OCI-LY3 (cell line): ENCODE measurements at regions not wholly inside any gene's neighbourhood (a gene's known extent, or its start where the extent isn't known, plus 50 kb on each side); places are given as distances from the start of the nearest gene placed in this dataset.
A peak's percentile ranks its signal among the peaks of the same experiment; 100 is the strongest.

ENCODE experiments used
- H2AFZ ChIP-seq: fragments of 200-600, 300-600 bp; shearing (Covaris generic); 2 replicates; pipeline ENCODE4 v1.6.0; 2014; ENCODE audit warnings: antibody characterized with exemption, low read depth, low read length
- H3K27ac ChIP-seq: fragments of 200-600, 300-600 bp; sonication (generic); 2 replicates; pipeline ENCODE4 v1.5.1; 2014; ENCODE audit warnings: mild to moderate bottlenecking, low read length, moderate library complexity, mixed read lengths
- H3K27me3 ChIP-seq: fragments of 200-600, 300-600 bp; sonication (generic); 2 replicates; pipeline ENCODE4 v1.6.1; 2014; ENCODE audit warnings: low read depth, low read length, mixed read lengths
- H3K36me3 ChIP-seq: fragments of 200-600, 300-600 bp; sonication (generic); replicated peaks from 2 replicates; pipeline ENCODE3; 2014; ENCODE audit warnings: low read depth, low read length, mixed read lengths
- H3K4me1 ChIP-seq: fragments of 300-600, 200-600 bp; sonication (generic); 2 replicates; pipeline ENCODE4 v1.6.1; 2014; ENCODE audit warnings: low read length, mixed read lengths
- H3K4me2 ChIP-seq: fragments of 200-600, 300-600 bp; sonication (generic); 2 replicates; pipeline ENCODE4 v1.6.1; 2014; ENCODE audit warnings: low read length, mixed read lengths
- H3K4me3 ChIP-seq: fragments of 300-600, 200-600 bp; sonication (generic); 2 replicates; pipeline ENCODE4 v1.5.1; 2014; ENCODE audit warnings: antibody characterized with exemption, mild to moderate bottlenecking, low read length, moderate library complexity
- H3K79me2 ChIP-seq: fragments of 300-600, 200-600 bp; shearing (Covaris generic); 2 replicates; pipeline ENCODE4 v1.6.1; 2014; ENCODE audit warnings: mild to moderate bottlenecking, low read length, mixed read lengths
- H3K9ac ChIP-seq: fragments of 300-600, 200-600 bp; shearing (Covaris generic); 2 replicates; pipeline ENCODE4 v1.6.0; 2014; ENCODE audit warnings: mild to moderate bottlenecking, low read length, moderate library complexity
- H3K9me3 ChIP-seq: fragments of 200-600, 300-600 bp; shearing (Covaris generic); 2 replicates; pipeline ENCODE4 v1.6.1; 2014; ENCODE audit warnings: low read length, mixed read lengths; ENCODE audit not compliant: insufficient read depth
- H4K20me1 ChIP-seq: fragments of 200-600, 300-600 bp; sonication (generic); 2 replicates; pipeline ENCODE4 v1.6.1; 2016; ENCODE audit warnings: low read length, mixed read lengths; ENCODE audit not compliant: insufficient read depth
- CTCF ChIP-seq: fragments of 200-600, 300-600 bp; sonication (generic); IDR thresholded peaks from 2 replicates; pipeline ENCODE4 v1.5.1; 2014; ENCODE audit warnings: antibody characterized with exemption, low read length, low read depth
- EZH2phosphoT487 ChIP-seq: fragments of 200-600 bp; shearing (Covaris generic); IDR thresholded peaks from 2 replicates; pipeline ENCODE4 v1.6.1; 2018; ENCODE audit warnings: antibody characterized with exemption, mixed run types, low read depth

GRCh38 chr22:44439356-44440223 is 58.4 kb downstream of the RTL6 start:
- TF ChIP-seq EZH2phosphoT487 = no peak
- no peak for TF ChIP-seq CTCF
- Histone ChIP-seq H3K9ac (no peak overlapping the region), H3K79me2 (no peaks in the 10 kb centered on the region), H3K4me1 (no peaks in the 10 kb centered on the region), H3K9me3 (no peaks in the 10 kb centered on the region), H3K27ac (no peak overlapping the region), H3K27me3 (peaks cover 28% of the 10 kb centered on the region), H3K4me3 (no peak overlapping the region), H3K36me3 (no peaks in the 10 kb centered on the region), H3K4me2 (no peak overlapping the region), H2AFZ (no peak overlapping the region), H4K20me1 (no peaks in the 10 kb centered on the region)

GRCh38 chr22:44438481-44439131 is 59.4 kb downstream of the RTL6 start:
- Histone ChIP-seq H3K9me3 (no peaks in the 10 kb centered on the region), H3K4me1 (no peaks in the 10 kb centered on the region), H3K27ac (no peak overlapping the region), H3K27me3 (peaks cover 32% of the 10 kb centered on the region), H3K4me2 (no peak overlapping the region), H3K4me3 (no peak overlapping the region), H3K36me3 (no peaks in the 10 kb centered on the region), H4K20me1 (no peaks in the 10 kb centered on the region), H3K79me2 (no peaks in the 10 kb centered on the region), H2AFZ (no peak overlapping the region), H3K9ac (no peak overlapping the region)
- TF ChIP-seq CTCF = no peak
- TF ChIP-seq EZH2phosphoT487 = no peak

GRCh38 chr22:44438056-44438455 is 60.0 kb downstream of the RTL6 start:
- no peak overlapping the region for H2AFZ ChIP-seq
- no peak overlapping the region for H3K4me2 ChIP-seq
- no peaks in the 10 kb centered on the region for H3K79me2 ChIP-seq
- no peaks in the 10 kb centered on the region for H3K9me3 ChIP-seq
- H3K27ac ChIP-seq = no peak overlapping the region
- no peak overlapping the region for H3K4me3 ChIP-seq
- H3K9ac ChIP-seq = no peak overlapping the region
- H3K27me3 ChIP-seq = peaks cover 32% of the 10 kb centered on the region
- H3K36me3 ChIP-seq = no peaks in the 10 kb centered on the region
- H4K20me1 ChIP-seq = no peaks in the 10 kb centered on the region
- no peaks in the 10 kb centered on the region for H3K4me1 ChIP-seq
- peak; percentile 28 for TF ChIP-seq CTCF
- no peak for TF ChIP-seq EZH2phosphoT487

- no peaks in the 10 kb centered on the region for H3K79me2 ChIP-seq
Observed at GRCh38 chr22:44437216-44438055, 60.6 kb downstream of the RTL6 start.

More at GRCh38 chr22:44437216-44438055, 60.6 kb downstream of the RTL6 start:
- no peak overlapping the region for H2AFZ ChIP-seq
- H3K9me3 ChIP-seq = no peaks in the 10 kb centered on the region
- H3K27me3 ChIP-seq = peaks cover 33% of the 10 kb centered on the region
- no peak for TF ChIP-seq EZH2phosphoT487
- TF ChIP-seq CTCF = no peak
- no peaks in the 10 kb centered on the region for H4K20me1 ChIP-seq
- no peak overlapping the region for H3K4me2 ChIP-seq
- H3K36me3 ChIP-seq = no peaks in the 10 kb centered on the region
- H3K27ac ChIP-seq = no peak overlapping the region
- H3K4me1 ChIP-seq = no peaks in the 10 kb centered on the region
- no peak overlapping the region for H3K4me3 ChIP-seq
- no peak overlapping the region for H3K9ac ChIP-seq
